Fibroblast of gingiva (primary cell): ENCODE measurements at regions not wholly inside any gene's neighbourhood (a gene's known extent, or its start where the extent isn't known, plus 50 kb on each side); places are given as distances from the start of the nearest gene placed in this dataset.

Experiments used
- DNase-seq: peaks from one replicate; pipeline ENCODE4 v3.0.0-alpha.2; 2011; ENCODE audit warnings: low read depth

GRCh38 chr1:209335178-209335577, 248.3 kb upstream of the CAMK1G start:
- DNase-seq = no peak

GRCh38 chr1:209341146-209341545, 242.4 kb upstream of the CAMK1G start:
- DNase-seq = no peak

GRCh38 chr1:209341673-209342420, 241.7 kb upstream of the CAMK1G start:
- no peak for DNase-seq

GRCh38 chr1:209342441-209343175, 240.9 kb upstream of the CAMK1G start:
- DNase-seq = no peak

GRCh38 chr1:209343511-209343910, 240.0 kb upstream of the CAMK1G start:
- no peak for DNase-seq

- DNase-seq = no peak
These were observed 239.4 kb upstream of the CAMK1G start for GRCh38 chr1:209344156-209344555.

GRCh38 chr1:209349363-209350308, 233.9 kb upstream of the CAMK1G start:
- DNase-seq = no peak

GRCh38 chr1:209353053-209353452, 230.5 kb upstream of the CAMK1G start:
- DNase-seq = no peak

- peak; percentile 84 for DNase-seq
These were observed 229.2 kb upstream of the CAMK1G start for GRCh38 chr1:209354111-209354839.

GRCh38 chr1:209354840-209355165, 228.7 kb upstream of the CAMK1G start:
- no peak for DNase-seq

- DNase-seq = no peak
These were observed 228.1 kb upstream of the CAMK1G start for GRCh38 chr1:209355415-209355814.

GRCh38 chr1:209356976-209357377, 226.5 kb upstream of the CAMK1G start:
- DNase-seq = no peak

GRCh38 chr1:209363112-209363511, 220.4 kb upstream of the CAMK1G start:
- DNase-seq = no peak

GRCh38 chr1:209364716-209365115, 218.8 kb upstream of the CAMK1G start:
- DNase-seq = no peak

- peak; percentile 28 for DNase-seq
These were observed 216.3 kb upstream of the CAMK1G start for GRCh38 chr1:209367061-209367772.

- peak; percentile 67 for DNase-seq
These were observed 214.5 kb upstream of the CAMK1G start for GRCh38 chr1:209368864-209369598.

GRCh38 chr1:209370241-209370995, 213.1 kb upstream of the CAMK1G start:
- DNase-seq = no peak

GRCh38 chr1:209375097-209375496, 208.4 kb upstream of the CAMK1G start:
- DNase-seq = no peak

GRCh38 chr1:209375671-209376365, 207.7 kb upstream of the CAMK1G start:
- DNase-seq = peak; percentile 10
